ENCODE measurements at regions not wholly inside any gene's neighbourhood (a gene's known extent, or its start where the extent isn't known, plus 50 kb on each side); places are given as distances from the start of the nearest gene placed in this dataset.

- no peak for DNase-seq (ENCODE audit: low read depth)
Measured at GRCh38 chr1:239993366-239993765, 98.3 kb upstream of the FMN2 start.

GRCh38 chr1:239995281-239995680 is 96.4 kb upstream of the FMN2 start:
- DNase-seq (ENCODE audit: low read depth): no peak

GRCh38 chr1:239997160-239997514 is 94.5 kb upstream of the FMN2 start:
- DNase-seq (ENCODE audit: low read depth): no peak

- DNase-seq (ENCODE audit: low read depth): no peak
Measured at GRCh38 chr1:239997515-239998311, 94.0 kb upstream of the FMN2 start.

- no peak for DNase-seq (ENCODE audit: low read depth)
Measured at GRCh38 chr1:239998312-239998649, 93.4 kb upstream of the FMN2 start.

GRCh38 chr1:239999170-239999569 is 92.5 kb upstream of the FMN2 start:
- no peak for DNase-seq (ENCODE audit: low read depth)

- no peak for DNase-seq (ENCODE audit: low read depth)
Measured at GRCh38 chr1:240000634-240001033, 91.0 kb upstream of the FMN2 start.

- DNase-seq (ENCODE audit: low read depth): no peak
Measured at GRCh38 chr1:240001177-240001740, 90.4 kb upstream of the FMN2 start.

GRCh38 chr1:240004086-240004749 is 87.5 kb upstream of the FMN2 start:
- DNase-seq (ENCODE audit: low read depth): no peak

GRCh38 chr1:240005997-240006650 is 85.6 kb upstream of the FMN2 start:
- no peak for DNase-seq (ENCODE audit: low read depth)

GRCh38 chr1:240008298-240008697 is 83.4 kb upstream of the FMN2 start:
- DNase-seq (ENCODE audit: low read depth): no peak

- DNase-seq (ENCODE audit: low read depth): no peak
Measured at GRCh38 chr1:240014051-240014450, 77.6 kb upstream of the FMN2 start.

GRCh38 chr1:240018617-240019016 is 73.1 kb upstream of the FMN2 start:
- no peak for DNase-seq (ENCODE audit: low read depth)

GRCh38 chr1:240019524-240019923 is 72.2 kb upstream of the FMN2 start:
- DNase-seq (ENCODE audit: low read depth): no peak

- no peak for DNase-seq (ENCODE audit: low read depth)
Measured at GRCh38 chr1:240020871-240021270, 70.8 kb upstream of the FMN2 start.

- no peak for DNase-seq (ENCODE audit: low read depth)
Measured at GRCh38 chr1:240021709-240022108, 70.0 kb upstream of the FMN2 start.

- no peak for DNase-seq (ENCODE audit: low read depth)
Measured at GRCh38 chr1:240027059-240027462, 64.6 kb upstream of the FMN2 start.

- DNase-seq (ENCODE audit: low read depth): no peak
Measured at GRCh38 chr1:240029418-240029817, 62.3 kb upstream of the FMN2 start.

- DNase-seq (ENCODE audit: low read depth): no peak
Measured at GRCh38 chr1:240030236-240030635, 61.4 kb upstream of the FMN2 start.

GRCh38 chr1:240031009-240031408 is 60.7 kb upstream of the FMN2 start:
- no peak for DNase-seq (ENCODE audit: low read depth)

- DNase-seq (ENCODE audit: low read depth): no peak
Measured at GRCh38 chr1:240031414-240031813, 60.3 kb upstream of the FMN2 start.

GRCh38 chr1:240033406-240033805 is 58.3 kb upstream of the FMN2 start:
- no peak for DNase-seq (ENCODE audit: low read depth)

- DNase-seq (ENCODE audit: low read depth): no peak
Measured at GRCh38 chr1:240036526-240036925, 55.2 kb upstream of the FMN2 start.
